ENCODE measurements at regions not wholly inside any gene's neighbourhood (a gene's known extent, or its start where the extent isn't known, plus 50 kb on each side); places are given as distances from the start of the nearest gene placed in this dataset.
A peak's percentile ranks its signal among the peaks of the same experiment; 100 is the strongest.

DNA sequence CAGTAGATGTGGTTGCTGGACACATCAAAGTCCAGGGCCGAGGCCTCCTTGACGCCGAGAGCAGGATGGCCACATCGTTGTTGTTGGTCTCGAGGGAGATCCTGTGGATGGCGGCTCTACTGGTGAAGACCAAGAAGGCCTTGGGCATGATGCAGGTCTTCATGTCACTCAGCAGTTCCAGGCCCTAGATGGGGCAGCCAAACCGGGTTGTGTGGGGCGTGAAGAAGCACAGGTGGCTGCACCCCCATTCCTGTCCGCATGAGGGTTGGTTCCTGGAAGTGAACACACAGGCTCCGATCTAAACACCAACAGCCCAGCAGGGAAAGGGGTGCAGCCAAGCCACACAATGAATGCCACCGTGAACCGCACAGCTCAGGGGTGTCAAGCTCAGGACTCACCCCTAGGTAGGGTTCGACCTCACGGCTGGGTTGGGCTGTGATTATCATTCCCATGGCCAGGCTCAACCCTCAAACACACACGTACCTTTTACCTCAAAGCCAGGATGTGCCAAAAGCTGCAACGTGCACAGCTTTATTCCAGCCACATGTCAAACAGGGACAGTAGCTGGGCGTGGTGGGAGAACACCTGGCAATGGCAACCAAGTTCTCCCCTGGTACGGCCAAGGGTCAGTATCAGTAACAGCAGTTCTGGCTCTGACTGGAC is 132.3 kb downstream of the CRYBB2 start:
- DNase-seq = no peak

DNA sequence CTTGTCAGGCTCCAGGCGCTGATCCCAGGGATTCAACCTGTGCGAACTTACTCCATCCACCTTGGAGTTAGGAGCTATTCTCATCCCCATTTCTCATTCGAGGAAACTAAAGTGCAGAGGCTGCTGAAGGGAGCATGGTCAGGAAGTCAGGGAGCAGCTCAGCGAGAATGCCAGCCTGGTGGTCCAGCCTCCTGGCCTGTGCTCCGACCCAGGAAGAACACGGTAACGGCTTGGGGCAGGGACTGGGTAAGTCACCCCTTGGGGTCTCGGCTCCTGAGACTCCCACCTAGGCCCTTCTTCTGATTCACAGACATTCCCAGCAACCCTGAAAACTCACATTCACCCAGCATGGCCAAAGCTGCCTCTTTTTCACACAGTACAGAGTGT is 132.8 kb downstream of the CRYBB2 start:
- DNase-seq = no peak

DNA sequence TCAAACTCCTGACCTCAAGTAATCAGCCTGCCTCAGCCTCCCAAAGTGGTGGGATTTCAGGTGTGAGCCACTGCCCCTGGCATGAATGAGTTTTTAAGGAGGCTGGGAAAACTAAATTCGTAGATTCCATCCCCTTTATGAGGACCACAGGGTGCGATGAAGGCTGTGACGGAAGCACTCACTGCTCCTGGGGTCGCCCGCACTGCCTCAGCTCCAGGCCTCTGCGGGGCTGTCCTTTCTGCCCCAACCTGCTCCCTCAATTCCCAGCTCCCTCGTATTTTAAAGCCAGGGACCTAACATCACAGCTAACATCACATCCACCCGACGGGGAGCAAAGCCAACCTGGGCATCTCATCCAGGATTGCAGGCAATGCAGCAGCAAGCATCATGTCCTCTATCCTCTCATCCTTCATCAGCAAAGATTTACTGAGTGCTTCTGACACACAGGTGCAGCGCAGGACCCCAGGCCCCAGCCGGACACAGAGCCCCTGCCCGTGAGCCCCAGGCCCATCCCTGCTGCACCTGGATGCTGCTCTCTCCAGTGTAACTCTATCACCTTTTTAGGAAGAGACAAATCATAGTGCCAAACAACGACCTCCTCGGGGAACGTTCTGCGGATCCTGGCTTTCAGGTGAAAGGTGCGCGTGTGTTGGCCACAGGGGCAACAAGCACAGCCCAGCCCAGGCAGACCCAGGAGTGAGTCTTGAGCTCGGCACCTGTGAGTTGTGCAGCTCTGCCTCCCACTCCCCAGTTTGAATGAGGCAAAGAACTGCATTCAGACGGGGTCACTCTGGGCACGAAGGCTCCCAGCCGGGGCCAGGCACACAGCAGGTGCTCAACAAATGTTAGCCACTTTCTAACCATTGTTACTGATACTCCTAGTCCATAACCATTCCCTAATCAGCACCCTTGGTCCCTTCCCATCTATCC is 134.3 kb downstream of the CRYBB2 start:
- no peak for DNase-seq

DNA sequence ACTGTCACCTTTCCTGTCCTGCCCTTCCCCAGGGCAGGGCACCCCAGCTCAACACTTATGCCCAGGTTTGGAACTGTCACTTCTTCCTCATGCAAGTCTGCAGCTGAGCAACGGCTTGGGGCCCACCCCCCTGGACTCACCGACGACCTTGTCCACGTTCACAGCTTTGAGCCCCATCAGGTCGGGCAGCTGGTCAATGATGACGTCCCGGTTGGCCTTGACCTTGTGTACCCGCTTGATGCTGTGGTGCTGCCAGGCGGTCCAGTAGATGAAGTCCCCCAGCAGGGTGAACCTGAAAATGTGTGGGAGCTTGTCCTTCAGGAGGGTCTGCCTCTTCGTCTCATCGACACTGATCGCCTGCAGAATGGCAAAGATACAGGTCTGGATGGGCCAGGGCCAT is 135.0 kb downstream of the CRYBB2 start:
- DNase-seq = no peak

DNA sequence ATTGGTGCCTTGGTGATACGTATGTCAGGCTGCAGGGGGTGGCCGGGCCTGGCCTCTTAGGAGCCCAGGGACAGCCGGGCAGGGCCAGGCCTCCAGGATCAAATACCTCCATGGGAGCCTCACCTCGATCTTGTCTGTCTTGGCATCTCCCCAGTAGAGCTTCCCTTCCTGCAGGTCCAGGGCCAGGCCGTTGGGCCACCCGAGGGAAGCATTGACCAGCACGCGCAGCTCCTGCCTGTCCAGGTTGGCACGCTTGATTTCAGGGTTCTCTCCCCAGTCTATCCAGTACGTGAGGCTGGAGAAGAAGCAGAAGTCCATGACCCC is 137.7 kb downstream of the CRYBB2 start:
- no peak for DNase-seq

DNA sequence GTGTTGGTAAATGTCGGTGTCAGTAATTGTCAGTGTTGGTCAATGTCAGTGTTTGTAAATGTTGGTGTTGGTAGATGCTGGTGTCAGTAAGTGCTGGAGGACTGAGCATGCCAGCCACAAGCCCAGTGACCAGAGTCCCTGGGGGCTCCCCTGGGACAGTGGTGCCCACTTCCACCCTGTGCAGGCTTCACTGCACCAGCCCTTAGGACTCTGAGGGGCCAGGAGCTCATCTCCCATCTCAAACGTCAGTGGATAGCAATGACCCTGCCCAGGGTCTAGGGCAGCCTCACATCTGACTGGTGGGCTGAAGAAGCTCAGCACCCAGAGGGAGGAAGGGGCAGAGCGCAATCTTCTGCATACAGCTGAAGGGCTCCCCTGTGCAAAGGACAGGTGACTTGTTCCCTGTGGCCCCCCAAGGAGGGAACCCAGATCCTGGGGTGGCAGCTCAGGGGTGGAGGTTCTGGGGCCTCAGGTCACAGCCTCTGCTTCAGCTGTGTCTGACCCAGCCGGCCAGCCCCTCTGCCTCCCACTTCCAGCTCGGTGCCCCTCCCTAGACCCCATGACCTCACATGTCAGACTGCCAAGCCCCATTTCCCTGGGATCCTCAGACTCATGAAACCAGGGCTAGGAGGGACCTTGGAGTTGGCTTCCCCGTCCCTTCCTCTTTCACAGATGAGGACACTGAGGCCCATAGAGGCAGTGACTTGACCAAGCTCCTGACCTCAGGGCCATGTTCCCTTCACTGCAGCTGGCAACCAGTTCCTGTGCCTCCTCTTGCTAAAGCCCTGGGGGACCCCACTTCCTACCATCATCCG is 138.4 kb downstream of the CRYBB2 start:
- no peak for DNase-seq

DNA sequence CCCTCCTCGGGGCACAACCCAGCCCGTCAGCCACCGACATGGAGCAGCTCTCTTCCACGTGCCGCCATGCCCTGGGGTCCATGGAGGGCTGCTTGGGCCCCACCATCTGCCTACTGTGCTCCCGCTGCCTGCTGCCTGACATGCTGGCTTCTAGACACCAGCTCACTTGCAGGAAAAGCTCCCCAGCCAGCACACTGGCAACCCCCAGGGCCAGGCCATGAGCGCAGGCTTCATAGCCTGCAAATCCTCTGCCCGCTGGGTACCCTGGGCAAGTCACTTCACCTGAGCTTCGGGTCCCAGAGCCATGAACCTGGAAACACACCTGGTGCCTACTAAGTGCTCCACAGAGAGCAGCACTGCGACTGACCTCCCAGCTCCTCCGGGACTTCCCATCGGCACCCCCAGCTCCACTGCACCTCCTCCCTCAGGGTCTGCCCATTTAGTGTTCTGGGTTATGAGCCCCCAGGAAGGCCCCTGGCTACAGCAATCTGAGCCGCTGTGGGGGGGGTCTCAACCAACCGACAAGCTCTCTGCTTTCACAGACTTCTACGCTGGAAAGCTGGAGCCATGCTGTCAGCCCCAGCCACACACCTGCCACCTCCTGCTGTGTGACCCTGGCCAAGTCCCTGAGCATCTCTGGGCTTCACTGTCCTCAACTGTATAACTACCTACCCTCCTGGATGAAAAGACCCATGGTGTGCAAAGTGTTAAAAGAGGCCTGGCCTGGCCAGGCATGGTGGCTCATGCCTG is 139.2 kb downstream of the CRYBB2 start:
- DNase-seq = no peak

DNA sequence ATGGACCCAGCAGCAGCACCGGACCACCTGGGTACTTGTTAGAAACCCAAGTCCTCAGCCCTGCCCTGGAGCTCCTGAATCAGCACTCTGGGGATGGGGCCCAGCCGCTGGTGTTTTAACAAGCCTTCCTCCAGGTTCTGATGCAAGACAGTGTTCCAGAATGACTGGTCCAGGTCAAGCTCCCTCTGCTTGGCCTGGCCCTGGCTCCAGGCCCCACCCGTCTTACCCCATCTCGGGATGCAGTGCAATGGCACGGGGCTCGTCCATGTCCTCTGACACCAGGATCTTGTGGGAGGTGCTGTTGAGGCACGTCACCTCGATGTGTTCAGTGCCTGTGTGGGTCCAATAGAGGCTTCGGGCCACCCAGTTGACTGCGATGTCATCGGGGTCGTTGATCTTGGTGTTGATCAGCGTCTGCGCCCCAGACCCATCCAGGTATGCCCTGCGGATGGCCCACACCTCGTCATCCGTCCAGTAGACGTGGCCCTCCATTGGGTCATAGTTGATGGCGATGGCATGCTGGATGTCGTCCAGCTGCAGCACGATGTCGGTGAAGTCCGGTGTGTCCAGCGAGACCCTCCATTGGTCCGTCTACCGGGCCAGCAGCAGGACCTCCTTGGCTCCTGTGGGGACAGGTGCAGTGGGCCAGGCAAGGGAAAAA is 140.3 kb downstream of the CRYBB2 start:
- no peak for DNase-seq

DNA sequence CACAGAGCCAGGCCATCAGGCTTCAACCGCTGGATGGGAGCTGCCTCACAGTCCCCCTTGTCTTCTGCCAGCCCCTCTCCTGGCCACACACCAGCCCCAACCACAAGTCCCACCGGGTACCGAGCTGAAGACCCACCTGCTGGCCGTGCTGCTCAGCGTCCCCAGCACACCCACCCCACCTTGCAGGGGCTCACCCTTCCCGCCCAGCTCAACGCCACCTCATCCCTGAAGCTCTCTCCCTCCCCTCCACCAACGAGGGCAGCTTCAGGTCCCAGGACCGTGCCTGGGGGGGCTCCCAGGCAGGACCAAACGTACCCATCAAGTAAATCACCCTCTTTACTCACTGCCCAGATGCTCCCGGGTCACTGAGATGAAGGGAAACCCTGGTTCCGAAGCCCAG is 141.0 kb downstream of the CRYBB2 start:
- no peak for DNase-seq

DNA sequence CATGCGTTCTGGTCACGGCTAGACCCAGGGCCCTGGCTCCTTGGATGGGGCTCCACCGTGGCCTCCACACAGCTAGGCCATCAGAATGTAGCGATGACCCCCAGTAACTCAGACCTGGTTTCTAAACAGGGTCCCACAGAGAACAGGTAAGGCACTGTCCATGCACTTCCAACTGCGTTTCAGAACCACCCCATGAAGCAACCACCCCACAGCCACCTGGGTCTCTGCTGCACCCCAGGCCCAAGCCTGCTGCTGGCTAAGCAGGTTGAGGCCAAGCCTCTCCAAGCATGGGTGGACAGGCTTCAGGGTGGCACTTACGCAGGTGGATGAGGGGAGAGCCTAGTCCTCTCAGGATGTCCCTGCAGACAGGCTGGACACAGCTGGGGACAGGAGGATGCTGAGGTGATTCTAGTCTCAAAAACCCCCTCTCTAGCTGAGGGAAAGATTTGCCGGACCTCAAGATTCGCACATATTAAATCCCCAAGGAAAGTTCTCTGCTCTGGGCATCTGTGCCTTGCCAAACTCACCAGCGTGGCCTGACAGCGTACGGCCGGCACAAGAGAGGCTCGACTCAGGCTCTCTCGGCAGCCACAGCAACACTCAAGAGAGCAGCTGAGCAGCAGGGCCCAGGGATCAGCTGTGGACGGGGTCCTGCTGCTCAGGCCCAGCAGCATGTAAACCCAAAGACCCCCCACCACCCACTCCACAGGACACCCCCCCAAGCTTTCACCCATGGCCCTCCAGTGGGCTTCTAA is 141.6 kb downstream of the CRYBB2 start:
- DNase-seq = no peak

DNA sequence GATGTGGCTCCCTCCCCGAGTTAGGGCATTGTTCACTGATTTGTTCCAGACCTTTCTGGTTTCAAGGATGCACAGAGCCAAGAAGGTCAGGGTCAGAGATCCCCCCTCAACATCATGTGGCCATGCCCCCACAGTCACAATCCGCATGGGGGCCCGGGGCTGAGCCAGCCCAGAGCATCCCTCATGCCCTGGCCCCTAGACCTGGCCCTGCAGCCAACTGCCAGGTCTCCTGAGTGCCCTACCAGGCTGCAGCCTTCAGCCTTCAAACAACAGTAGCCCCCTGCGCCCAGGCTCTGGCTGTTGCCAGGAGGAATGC is 142.4 kb downstream of the CRYBB2 start:
- no peak for DNase-seq

DNA sequence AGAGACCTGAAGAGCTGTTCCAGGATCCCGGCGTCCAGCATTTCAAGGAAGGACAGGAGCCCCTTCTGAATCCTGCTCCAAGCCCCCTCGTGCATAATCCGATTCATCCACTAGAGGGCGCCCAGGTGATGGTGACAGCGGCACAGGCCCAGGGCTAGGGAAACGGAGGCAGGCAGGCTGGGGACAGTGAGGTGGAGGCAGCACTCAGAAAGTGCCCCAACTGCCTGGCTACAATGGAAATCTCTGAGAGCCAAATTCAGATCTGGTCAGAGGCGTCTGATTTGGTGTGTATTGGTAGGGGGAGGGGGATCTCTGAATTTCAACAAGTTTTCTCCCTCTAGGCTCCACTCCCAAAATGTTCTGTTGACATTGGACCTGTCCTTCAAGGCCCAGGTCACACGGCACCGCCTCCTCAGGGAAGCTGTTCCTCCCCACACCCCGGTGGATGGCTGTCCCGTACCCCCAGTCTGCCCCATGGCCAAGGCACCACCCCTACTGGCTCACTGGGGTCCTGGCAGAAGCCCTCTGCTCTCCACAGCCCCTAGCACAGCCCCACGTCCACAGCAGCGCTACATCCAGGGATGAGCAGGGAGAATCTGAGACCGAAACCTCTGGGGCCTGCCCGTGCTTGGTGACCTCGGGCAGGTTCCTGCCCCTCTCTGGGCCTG is 142.9 kb downstream of the CRYBB2 start:
- peak; percentile 57 to 72 for DNase-seq

DNA sequence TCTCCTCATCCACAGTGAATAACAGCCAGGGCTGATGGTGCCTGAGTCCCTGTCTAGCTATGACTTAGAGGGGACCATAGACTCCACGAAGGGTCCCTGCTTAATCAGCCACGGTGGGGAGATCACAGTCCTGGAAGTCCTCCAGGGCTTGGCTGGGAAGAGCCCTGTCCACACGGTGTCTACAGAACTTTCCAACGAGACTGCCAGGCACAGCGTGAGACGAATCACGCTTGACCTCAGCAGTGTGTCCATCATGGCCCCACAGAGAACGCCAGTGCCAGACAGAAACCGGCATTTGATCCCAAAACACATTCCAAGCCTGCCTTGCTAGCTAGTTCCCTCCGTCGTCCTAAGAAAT is 143.4 kb downstream of the CRYBB2 start:
- DNase-seq = no peak

DNA sequence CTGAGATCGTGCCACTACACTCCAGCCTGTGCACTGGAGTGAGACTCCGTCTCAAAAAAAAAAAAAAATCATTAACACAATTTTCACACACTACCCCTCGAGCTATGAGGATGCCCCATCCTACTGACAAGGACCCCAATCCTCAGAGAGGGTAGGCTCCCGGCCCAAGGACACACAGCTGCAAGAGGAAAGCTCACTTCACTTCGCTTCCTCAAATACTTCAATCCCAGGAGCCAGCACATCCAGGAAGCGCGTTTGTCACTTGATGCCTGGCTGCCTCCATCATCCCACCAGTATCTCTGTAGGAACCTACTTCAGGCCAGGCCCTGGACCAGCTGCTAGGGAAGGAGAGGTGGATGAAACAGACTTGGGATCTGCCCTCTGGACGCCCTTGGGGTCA is 144.0 kb downstream of the CRYBB2 start:
- no peak for DNase-seq

DNA sequence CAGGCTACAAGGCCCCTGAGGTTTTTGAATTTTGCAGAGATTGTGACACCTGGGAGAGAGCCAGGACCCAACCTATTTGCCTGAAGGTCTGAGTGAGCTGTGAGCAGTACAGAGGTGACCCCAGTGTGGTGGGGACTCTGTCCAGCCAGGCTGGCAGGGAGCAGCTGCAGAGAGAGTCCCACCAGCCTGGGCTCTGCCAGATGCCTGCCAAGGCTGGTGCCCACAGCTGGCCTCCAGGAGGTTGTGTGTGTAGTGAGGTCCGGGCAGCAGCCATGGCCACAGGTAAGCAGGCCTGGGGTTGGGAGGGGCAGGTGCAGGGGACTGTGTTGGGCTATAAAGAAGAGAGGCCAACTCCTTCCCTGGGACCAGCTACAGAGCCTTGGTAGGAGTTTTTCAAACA is 144.8 kb downstream of the CRYBB2 start:
- no peak for DNase-seq

DNA sequence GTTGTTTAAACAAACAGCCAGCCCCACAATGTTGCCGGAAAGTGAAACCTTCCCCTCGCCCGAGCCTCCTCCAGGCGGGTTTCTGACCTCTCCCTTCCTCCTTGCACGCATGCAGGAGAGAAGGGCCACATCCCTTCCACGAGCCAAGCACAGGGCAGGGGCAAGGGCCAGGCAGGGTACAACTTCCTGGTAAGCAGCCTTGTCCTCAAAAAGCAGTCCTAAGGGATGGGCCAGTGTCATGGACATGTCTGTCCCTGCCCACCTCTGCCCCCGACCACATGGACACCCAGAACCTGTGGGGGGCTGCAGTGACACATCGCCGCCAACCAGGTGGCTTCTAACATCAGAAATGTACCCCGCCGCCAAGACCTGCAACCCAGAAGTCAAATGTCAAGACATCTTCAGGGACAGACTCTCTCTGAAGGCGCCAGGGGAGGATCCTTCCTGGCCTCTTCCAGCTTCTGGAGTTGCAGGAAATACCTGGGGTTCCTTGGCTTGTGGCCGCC is 145.3 kb downstream of the CRYBB2 start:
- no peak for DNase-seq

DNA sequence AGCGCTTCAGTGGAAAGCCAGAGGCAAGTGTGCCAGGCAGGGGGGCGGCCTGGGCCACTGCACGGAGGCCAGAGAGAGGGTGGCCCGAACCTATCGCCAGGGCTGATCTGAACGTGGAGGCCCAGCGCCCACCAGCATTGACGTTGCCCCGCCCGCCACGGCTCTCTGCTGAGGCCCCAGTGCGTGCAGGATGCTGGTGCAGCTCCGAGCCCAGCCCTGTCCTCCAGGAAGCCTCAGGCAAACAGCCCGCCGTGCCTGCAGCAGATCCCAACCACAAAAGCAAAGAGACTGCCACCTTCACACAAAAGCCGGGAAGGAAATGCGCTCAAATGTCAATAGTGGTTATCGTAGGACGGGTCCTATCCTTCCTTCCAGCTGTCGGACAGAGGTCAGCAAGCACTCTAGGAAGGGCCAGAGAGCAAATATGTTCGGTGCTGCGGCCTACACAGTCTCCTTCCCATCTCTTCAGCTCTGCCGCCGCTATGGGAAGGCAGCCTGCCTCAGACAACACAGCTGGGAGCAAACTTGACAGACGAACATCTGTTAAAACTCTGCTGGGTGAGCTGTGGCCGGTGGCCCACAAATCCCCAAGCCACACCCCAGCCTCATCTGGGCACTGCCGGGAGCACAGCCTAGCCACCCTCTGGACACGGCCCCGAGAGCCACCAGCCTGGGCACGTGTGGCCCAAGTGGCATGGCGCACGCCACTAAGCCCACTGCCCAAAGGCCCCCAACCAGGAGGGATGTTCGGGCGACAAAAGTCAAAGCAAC is 146.2 kb downstream of the CRYBB2 start:
- DNase-seq = no peak

DNA sequence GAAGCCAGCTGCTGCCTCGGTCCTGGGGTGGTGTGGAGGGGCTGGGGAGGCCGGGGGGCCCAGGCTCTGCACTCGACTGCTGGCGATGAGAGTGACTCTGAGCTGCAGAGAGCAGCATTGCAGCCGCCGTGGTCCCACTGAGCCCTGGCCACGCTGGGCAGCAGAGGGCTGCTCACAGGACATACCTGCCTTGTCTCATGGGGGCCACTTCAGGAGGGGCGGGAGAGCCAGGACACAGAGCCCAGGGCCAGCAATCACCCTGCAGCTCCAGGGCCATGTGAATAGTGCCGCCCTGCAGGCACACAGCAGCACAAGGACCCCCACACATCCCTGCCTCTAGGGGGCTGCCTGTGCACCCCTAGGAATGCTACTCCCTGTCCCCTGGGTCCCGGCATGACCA is 147.0 kb downstream of the CRYBB2 start:
- DNase-seq = no peak

DNA sequence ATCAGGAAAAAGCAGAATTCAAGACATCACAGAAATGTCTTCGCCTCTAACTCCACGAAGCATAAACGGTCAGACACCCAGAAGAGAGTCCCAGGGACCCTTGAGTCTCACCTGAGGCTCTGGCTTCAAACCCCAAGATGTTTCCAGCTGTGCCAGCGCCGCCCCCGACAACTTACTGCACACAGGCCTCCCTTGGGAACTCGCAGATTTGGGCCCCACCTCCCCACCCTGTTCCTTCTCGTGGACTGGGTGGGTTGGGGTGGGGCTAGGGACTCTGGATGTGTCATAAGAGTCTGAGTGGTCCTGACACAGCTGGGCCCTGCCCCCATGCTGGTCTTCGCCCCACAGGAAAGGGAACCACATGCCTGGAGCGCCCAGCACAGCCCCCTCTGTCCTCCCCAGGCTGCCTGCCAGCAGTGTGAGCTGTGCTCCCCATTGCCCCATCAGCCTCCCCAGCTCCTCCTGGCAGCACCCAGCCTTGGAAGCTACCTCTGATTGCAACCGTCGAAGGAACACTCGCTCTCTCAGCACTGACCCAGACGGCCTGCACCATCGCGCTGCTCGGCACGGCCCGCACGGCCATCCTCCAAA is 147.5 kb downstream of the CRYBB2 start:
- no peak for DNase-seq

DNA sequence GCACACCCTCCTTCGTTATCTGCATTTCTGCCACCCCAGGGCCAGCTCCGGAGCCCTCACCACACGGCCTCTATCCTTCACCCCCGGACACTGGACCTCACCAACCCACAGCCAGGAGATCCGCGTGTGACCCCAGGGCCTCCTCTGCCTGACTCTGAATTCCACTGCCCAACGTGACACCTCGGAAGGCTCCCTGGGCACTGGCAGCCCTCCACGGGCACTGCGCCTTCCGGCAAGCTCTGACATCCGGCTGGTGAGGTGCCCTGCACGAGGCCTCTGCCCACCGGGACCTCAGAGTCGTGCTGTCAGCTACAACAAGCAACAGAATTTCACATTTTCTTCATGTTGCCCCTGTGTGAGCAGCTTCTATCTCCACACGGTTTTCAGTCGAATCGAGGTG is 148.3 kb downstream of the CRYBB2 start:
- DNase-seq = no peak

Measured in activated CD4-positive, alpha-beta T cell treated with anti-CD3 and anti-CD28 coated beads, Interleukin-2, amount 50 U/mL, for 4 hours (primary cell).